GM18907 (cell line): ENCODE measurements at regions not wholly inside any gene's neighbourhood (a gene's known extent, or its start where the extent isn't known, plus 50 kb on each side); places are given as distances from the start of the nearest gene placed in this dataset.
"Not testable (repeated sequence)": the region's sequence is repeated elsewhere in the genome, so short reads cannot be mapped to it uniquely, and the experiment has no call there.

Experiments
- ATAC-seq: cut with Tn5 transposase; IDR thresholded peaks from one replicate; pipeline ENCODE4 v1.9.1; 2021; ENCODE audit warnings: mild to moderate bottlenecking, moderate library complexity; ENCODE audit not compliant: unreplicated experiment

- not testable (repeated sequence) for ATAC-seq
Observed at GRCh38 chr10:27347827-27348207, 107.2 kb upstream of the ACBD5 start.

GRCh38 chr10:27345455-27345920, 104.9 kb upstream of the ACBD5 start:
- peak; percentile 65 for ATAC-seq

GRCh38 chr10:27344568-27345454, 104.2 kb upstream of the ACBD5 start:
- ATAC-seq, result peak; percentile 79

GRCh38 chr10:27341001-27341400, 100.4 kb upstream of the ACBD5 start:
- no peak for ATAC-seq

GRCh38 chr10:27335246-27335645, 94.6 kb upstream of the ACBD5 start:
- ATAC-seq, result not testable (repeated sequence)

- no peak for ATAC-seq
Observed at GRCh38 chr10:27330074-27330473, 89.5 kb upstream of the ACBD5 start.

- no peak for ATAC-seq
Observed at GRCh38 chr10:27328946-27329345, 88.3 kb upstream of the ACBD5 start.

GRCh38 chr10:27326748-27327147, 86.2 kb upstream of the ACBD5 start:
- not testable (repeated sequence) for ATAC-seq

GRCh38 chr10:27319752-27320431, 79.3 kb upstream of the ACBD5 start:
- ATAC-seq, result peak; percentile 76

- ATAC-seq, result not testable (repeated sequence)
Observed at GRCh38 chr10:27319139-27319538, 78.5 kb upstream of the ACBD5 start.

- ATAC-seq, result not testable (repeated sequence)
Observed at GRCh38 chr10:27315082-27315481, 74.5 kb upstream of the ACBD5 start.

GRCh38 chr10:27313586-27313985, 73.0 kb upstream of the ACBD5 start:
- not testable (repeated sequence) for ATAC-seq

- no peak for ATAC-seq
Observed at GRCh38 chr10:27312854-27313253, 72.3 kb upstream of the ACBD5 start.

- not testable (repeated sequence) for ATAC-seq
Observed at GRCh38 chr10:27311809-27312208, 71.2 kb upstream of the ACBD5 start.

- not testable (repeated sequence) for ATAC-seq
Observed at GRCh38 chr10:27298522-27298850, 57.9 kb upstream of the ACBD5 start.

- ATAC-seq, result no peak
Observed at GRCh38 chr10:27297844-27298521, 57.4 kb upstream of the ACBD5 start.

GRCh38 chr10:27296285-27296684, 55.7 kb upstream of the ACBD5 start:
- not testable (repeated sequence) for ATAC-seq

- ATAC-seq, result peak; percentile 65
Observed at GRCh38 chr10:27291253-27291895, 50.8 kb upstream of the ACBD5 start.
